ENCODE measurements at regions not wholly inside any gene's neighbourhood (a gene's known extent, or its start where the extent isn't known, plus 50 kb on each side); places are given as distances from the start of the nearest gene placed in this dataset.
"Not testable (repeated sequence)": the region's sequence is repeated elsewhere in the genome, so short reads cannot be mapped to it uniquely, and the experiment has no call there.

GRCh38 chr2:34239511-34239910, 640.4 kb upstream of the FAM98A start:
- no peak overlapping the region for H3K4me3 ChIP-seq
- WGBS, 2 donors: 17 to 23% methylated on average over 1 of the region's 1 CpG
- no peak for TF ChIP-seq CTCF (IDR thresholded peaks at IDR 0.05)
- TF ChIP-seq POLR2A (IDR thresholded peaks at IDR 0.05): no peak
- H3K9me3 ChIP-seq: peaks cover 0 to 4% (median 0%) of the 10 kb centered on the region in 3 donors
- H3K4me1 ChIP-seq: no peaks in the 10 kb centered on the region
- H3K36me3 ChIP-seq: no peaks in the 10 kb centered on the region
- intact Hi-C loops (cut with DNase I): no loop called here
- no peak overlapping the region for H3K27ac ChIP-seq
- no peak for DNase-seq
- no peaks in the 10 kb centered on the region for H3K27me3 ChIP-seq

- Histone ChIP-seq H3K27ac (no peak overlapping the region), H3K9me3 (peaks cover 0 to 4% (median 0%) of the 10 kb centered on the region in 3 donors), H3K4me3 (no peak overlapping the region), H3K4me1 (no peaks in the 10 kb centered on the region), H3K36me3 (no peaks in the 10 kb centered on the region), H3K27me3 (no peaks in the 10 kb centered on the region)
- no peak for TF ChIP-seq CTCF (IDR thresholded peaks at IDR 0.05)
- TF ChIP-seq POLR2A (IDR thresholded peaks at IDR 0.05): no peak
- DNase-seq: no peak
- intact Hi-C loops (cut with DNase I): no loop called here
- 72 to 73% methylated on average over 3 of the region's 3 CpGs for WGBS, 2 donors
These were observed 635.7 kb upstream of the FAM98A start for GRCh38 chr2:34234823-34235222.

GRCh38 chr2:34229998-34230397, 630.9 kb upstream of the FAM98A start:
- DNase-seq: no peak
- no peak overlapping the region for H3K27ac ChIP-seq
- 15 to 40% methylated on average over 1 of the region's 1 CpG for WGBS, 2 donors
- no peaks in the 10 kb centered on the region for H3K9me3 ChIP-seq
- TF ChIP-seq CTCF (IDR thresholded peaks at IDR 0.05) (no peak), POLR2A (IDR thresholded peaks at IDR 0.05) (no peak)
- no peak overlapping the region for H3K4me3 ChIP-seq
- H3K4me1 ChIP-seq: no peaks in the 10 kb centered on the region
- H3K27me3 ChIP-seq: no peaks in the 10 kb centered on the region
- intact Hi-C loops (cut with DNase I): no loop called here
- H3K36me3 ChIP-seq: no peaks in the 10 kb centered on the region

- H3K4me1 ChIP-seq: no peaks in the 10 kb centered on the region
- WGBS, 2 donors: 76 to 83% methylated on average over 4 of the region's 4 CpGs
- H3K36me3 ChIP-seq: no peaks in the 10 kb centered on the region
- no peaks in the 10 kb centered on the region for H3K27me3 ChIP-seq
- no peak overlapping the region for H3K27ac ChIP-seq
- DNase-seq: no peak
- peaks cover 0 to 10% (median 0%) of the 10 kb centered on the region in 3 donors for H3K9me3 ChIP-seq
- no peak overlapping the region for H3K4me3 ChIP-seq
- intact Hi-C loops (cut with DNase I): no loop called here
- no peak for TF ChIP-seq POLR2A (IDR thresholded peaks at IDR 0.05)
These were observed 616.1 kb upstream of the FAM98A start for GRCh38 chr2:34215174-34215573.

- H3K27ac ChIP-seq; DNase-seq; H3K4me1 ChIP-seq; H3K36me3 ChIP-seq; H3K4me3 ChIP-seq; H3K27me3 ChIP-seq; intact Hi-C loops (cut with DNase I): not testable (repeated sequence)
- peaks cover 0 to 23% (median 0%) of the 10 kb centered on the region in 3 donors for H3K9me3 ChIP-seq
- WGBS, 2 donors: 74 to 88% methylated on average over 5 to 8 of the region's 8 CpGs
These were observed 611.3 kb upstream of the FAM98A start for GRCh38 chr2:34210382-34210781.

GRCh38 chr2:34204560-34204959, 605.5 kb upstream of the FAM98A start:
- Histone ChIP-seq H3K36me3 (no peaks in the 10 kb centered on the region), H3K9me3 (peaks cover 0 to 7% (median 0%) of the 10 kb centered on the region in 3 donors), H3K4me3 (no peak overlapping the region), H3K4me1 (no peaks in the 10 kb centered on the region), H3K27ac (no peak overlapping the region), H3K27me3 (no peaks in the 10 kb centered on the region)
- no peak for DNase-seq
- no peak for TF ChIP-seq CTCF (IDR thresholded peaks at IDR 0.05)
- TF ChIP-seq POLR2A (IDR thresholded peaks at IDR 0.05): no peak
- WGBS, 2 donors: 61 to 82% methylated on average over 1 of the region's 1 CpG
- intact Hi-C loops (cut with DNase I): no loop called here
